ENCODE measurements at regions not wholly inside any gene's neighbourhood (a gene's known extent, or its start where the extent isn't known, plus 50 kb on each side); places are given as distances from the start of the nearest gene placed in this dataset.

DNA sequence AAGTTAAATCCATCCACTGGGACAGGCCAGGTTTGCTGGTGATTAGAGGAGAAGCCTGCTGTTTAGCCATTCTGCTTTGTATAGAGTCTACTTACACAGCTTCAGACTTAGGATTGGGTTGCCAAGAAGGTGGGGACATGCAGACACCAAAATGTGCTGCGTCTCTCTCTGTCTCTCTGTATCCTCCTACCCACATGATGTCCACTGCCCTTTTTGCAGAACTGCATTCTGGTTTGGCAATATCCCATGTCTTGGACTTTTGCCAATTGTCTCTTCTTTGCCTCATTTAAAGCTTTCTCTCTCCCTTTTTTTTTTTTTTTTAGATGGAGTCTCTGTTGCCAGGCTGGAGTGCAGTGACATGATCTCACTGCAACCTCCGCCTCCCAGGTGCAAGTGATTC, 261.1 kb upstream of the FN1 start:
- TF ChIP-seq, protein P1, sequence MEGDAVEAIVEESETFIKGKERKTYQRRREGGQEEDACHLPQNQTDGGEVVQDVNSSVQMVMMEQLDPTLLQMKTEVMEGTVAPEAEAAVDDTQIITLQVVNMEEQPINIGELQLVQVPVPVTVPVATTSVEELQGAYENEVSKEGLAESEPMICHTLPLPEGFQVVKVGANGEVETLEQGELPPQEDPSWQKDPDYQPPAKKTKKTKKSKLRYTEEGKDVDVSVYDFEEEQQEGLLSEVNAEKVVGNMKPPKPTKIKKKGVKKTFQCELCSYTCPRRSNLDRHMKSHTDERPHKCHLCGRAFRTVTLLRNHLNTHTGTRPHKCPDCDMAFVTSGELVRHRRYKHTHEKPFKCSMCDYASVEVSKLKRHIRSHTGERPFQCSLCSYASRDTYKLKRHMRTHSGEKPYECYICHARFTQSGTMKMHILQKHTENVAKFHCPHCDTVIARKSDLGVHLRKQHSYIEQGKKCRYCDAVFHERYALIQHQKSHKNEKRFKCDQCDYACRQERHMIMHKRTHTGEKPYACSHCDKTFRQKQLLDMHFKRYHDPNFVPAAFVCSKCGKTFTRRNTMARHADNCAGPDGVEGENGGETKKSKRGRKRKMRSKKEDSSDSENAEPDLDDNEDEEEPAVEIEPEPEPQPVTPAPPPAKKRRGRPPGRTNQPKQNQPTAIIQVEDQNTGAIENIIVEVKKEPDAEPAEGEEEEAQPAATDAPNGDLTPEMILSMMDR (IDR thresholded peaks at IDR 0.05): no peak
- TF ChIP-seq POLR2A (IDR thresholded peaks at IDR 0.05): no peak
